ENCODE measurements at regions not wholly inside any gene's neighbourhood (a gene's known extent, or its start where the extent isn't known, plus 50 kb on each side); places are given as distances from the start of the nearest gene placed in this dataset.

DNA sequence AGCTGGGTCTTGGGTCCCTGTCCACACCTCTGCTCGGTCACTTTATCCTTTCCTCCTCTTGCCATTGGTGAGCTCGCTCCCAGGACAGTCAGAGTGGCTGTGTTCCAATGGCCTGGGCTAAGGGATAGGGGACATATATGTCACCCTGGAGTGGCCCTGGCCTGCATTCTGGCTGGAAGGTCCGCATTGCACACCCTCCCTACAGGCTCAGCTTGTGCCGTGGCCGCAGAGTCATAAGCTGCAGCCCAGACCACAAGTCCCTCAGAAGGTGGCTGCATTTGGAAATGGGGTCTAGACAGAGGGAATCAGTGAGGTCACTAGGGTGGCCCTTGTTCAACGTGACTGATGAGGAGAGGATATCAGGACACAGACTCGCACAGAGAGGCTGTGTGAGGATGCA lies 363.8 kb upstream of the SHH start:
- TF ChIP-seq EZH2 (IDR thresholded peaks at IDR 0.05; ENCODE audit: insufficient read depth, poor library complexity, severe bottlenecking) (no peak), EZH2phosphoT487 (IDR thresholded peaks at IDR 0.05; ENCODE audit: insufficient read depth, low read depth) (no peak)

Data from GM23248 (cell line).